SU-DHL-6 (cell line): ENCODE measurements at regions not wholly inside any gene's neighbourhood (a gene's known extent, or its start where the extent isn't known, plus 50 kb on each side); places are given as distances from the start of the nearest gene placed in this dataset.

Source experiments
- EZH2phosphoT487 ChIP-seq: fragments of 200-600 bp; sonication (generic), shearing (Covaris generic); conservative IDR thresholded peaks from 2 replicates; pipeline ENCODE4 v1.6.1; 2018; ENCODE audit warnings: mild to moderate bottlenecking, antibody characterized with exemption, low read length, moderate library complexity, mixed read lengths
- TF ChIP-seq, protein P1 (sequence below): fragments of 200-600 bp; sonication (generic); IDR thresholded peaks from one replicate; pipeline ENCODE4 v1.5.1; 2017; ENCODE audit warnings: antibody characterized with exemption, mild to moderate bottlenecking, low read length, moderate library complexity; ENCODE audit not compliant: insufficient read depth, poor library complexity, severe bottlenecking

- TF ChIP-seq EZH2phosphoT487: no peak
- TF ChIP-seq, protein P1, sequence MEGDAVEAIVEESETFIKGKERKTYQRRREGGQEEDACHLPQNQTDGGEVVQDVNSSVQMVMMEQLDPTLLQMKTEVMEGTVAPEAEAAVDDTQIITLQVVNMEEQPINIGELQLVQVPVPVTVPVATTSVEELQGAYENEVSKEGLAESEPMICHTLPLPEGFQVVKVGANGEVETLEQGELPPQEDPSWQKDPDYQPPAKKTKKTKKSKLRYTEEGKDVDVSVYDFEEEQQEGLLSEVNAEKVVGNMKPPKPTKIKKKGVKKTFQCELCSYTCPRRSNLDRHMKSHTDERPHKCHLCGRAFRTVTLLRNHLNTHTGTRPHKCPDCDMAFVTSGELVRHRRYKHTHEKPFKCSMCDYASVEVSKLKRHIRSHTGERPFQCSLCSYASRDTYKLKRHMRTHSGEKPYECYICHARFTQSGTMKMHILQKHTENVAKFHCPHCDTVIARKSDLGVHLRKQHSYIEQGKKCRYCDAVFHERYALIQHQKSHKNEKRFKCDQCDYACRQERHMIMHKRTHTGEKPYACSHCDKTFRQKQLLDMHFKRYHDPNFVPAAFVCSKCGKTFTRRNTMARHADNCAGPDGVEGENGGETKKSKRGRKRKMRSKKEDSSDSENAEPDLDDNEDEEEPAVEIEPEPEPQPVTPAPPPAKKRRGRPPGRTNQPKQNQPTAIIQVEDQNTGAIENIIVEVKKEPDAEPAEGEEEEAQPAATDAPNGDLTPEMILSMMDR: no peak
Observed at GRCh38 chr22:22743128-22743760, 98.8 kb downstream of the GGTLC2 start.
